ENCODE measurements at regions not wholly inside any gene's neighbourhood (a gene's known extent, or its start where the extent isn't known, plus 50 kb on each side); places are given as distances from the start of the nearest gene placed in this dataset.

- no peak overlapping the region for H3K4me3 ChIP-seq (ENCODE audit: low read depth, low read length)
- no peak for DNase-seq (ENCODE audit: low read depth)
- no peak for TF ChIP-seq CTCF (IDR thresholded peaks at IDR 0.05; ENCODE audit: low read depth, low read length, missing control alignments)
Observed at GRCh38 chr2:125684256-125684655, 971.7 kb upstream of the GYPC start.

GRCh38 chr2:125684932-125685331, 971.0 kb upstream of the GYPC start:
- no peak for DNase-seq (ENCODE audit: low read depth)
- no peak overlapping the region for H3K4me3 ChIP-seq (ENCODE audit: low read depth, low read length)
- TF ChIP-seq CTCF (IDR thresholded peaks at IDR 0.05; ENCODE audit: low read depth, low read length, missing control alignments), result no peak

GRCh38 chr2:125696560-125696959, 959.4 kb upstream of the GYPC start:
- no peak for DNase-seq (ENCODE audit: low read depth)
- no peak for TF ChIP-seq CTCF (IDR thresholded peaks at IDR 0.05; ENCODE audit: low read depth, low read length, missing control alignments)
- H3K4me3 ChIP-seq (ENCODE audit: low read depth, low read length), result no peak overlapping the region

GRCh38 chr2:125698280-125698679, 957.7 kb upstream of the GYPC start:
- no peak for DNase-seq (ENCODE audit: low read depth)
- no peak for TF ChIP-seq CTCF (IDR thresholded peaks at IDR 0.05; ENCODE audit: low read depth, low read length, missing control alignments)
- H3K4me3 ChIP-seq (ENCODE audit: low read depth, low read length), result no peak overlapping the region

- no peak for TF ChIP-seq CTCF (IDR thresholded peaks at IDR 0.05; ENCODE audit: low read depth, low read length, missing control alignments)
- no peak for DNase-seq (ENCODE audit: low read depth)
- no peak overlapping the region for H3K4me3 ChIP-seq (ENCODE audit: low read depth, low read length)
Observed at GRCh38 chr2:125701070-125701469, 954.9 kb upstream of the GYPC start.

- no peak overlapping the region for H3K4me3 ChIP-seq (ENCODE audit: low read depth, low read length)
- DNase-seq (ENCODE audit: low read depth), result no peak
- TF ChIP-seq CTCF (IDR thresholded peaks at IDR 0.05; ENCODE audit: low read depth, low read length, missing control alignments), result no peak
Observed at GRCh38 chr2:125707611-125708010, 948.3 kb upstream of the GYPC start.

GRCh38 chr2:125710561-125710960, 945.4 kb upstream of the GYPC start:
- DNase-seq (ENCODE audit: low read depth), result no peak
- no peak for TF ChIP-seq CTCF (IDR thresholded peaks at IDR 0.05; ENCODE audit: low read depth, low read length, missing control alignments)
- H3K4me3 ChIP-seq (ENCODE audit: low read depth, low read length), result no peak overlapping the region
